Adrenal gland (tissue), 9 donors: ENCODE measurements at regions not wholly inside any gene's neighbourhood (a gene's known extent, or its start where the extent isn't known, plus 50 kb on each side); places are given as distances from the start of the nearest gene placed in this dataset.

Experiments used
- DNase-seq, 7 donors: peaks; one replicate each; pipeline ENCODE4 v3.0.0-alpha.2; 2019 to 2020
- H3K27ac ChIP-seq, 5 donors: fragments of 200-600 bp; sonication (generic) in 4 of 5; 1 replicate in 3 of 5; 2 replicates in 2 of 5; pipeline versions ENCODE4 v1.5.1 to v1.8.0; 2016 to 2020; ENCODE audit warnings: mild to moderate bottlenecking in 1 of 5
- H3K27me3 ChIP-seq: fragments of 200-600 bp; 2 replicates; pipeline ENCODE4 v1.8.0; 2021
- H3K36me3 ChIP-seq, 2 donors: fragments of 200-600 bp; replicated peaks in 1 of 2; 1 replicate in 1 of 2; 2 replicates in 1 of 2; pipeline versions ENCODE4 v1.5.1 to v1.8.0; 2018 to 2022
- H3K4me1 ChIP-seq, 2 donors: fragments of 200-600 bp; replicated peaks in 1 of 2; 1 replicate in 1 of 2; 2 replicates in 1 of 2; pipeline versions ENCODE4 v1.5.1 to v1.8.0; 2018 to 2021
- H3K4me3 ChIP-seq, 4 donors: fragments of 200-600 bp; sonication (generic) in 3 of 4; one replicate each; pipeline ENCODE4 v1.5.1; 2016 to 2018
- H3K9me3 ChIP-seq, 3 donors: fragments of 200-600 bp; sonication (generic) in 1 of 3; replicated peaks in 1 of 3; 1 replicate in 2 of 3; 2 replicates in 1 of 3; pipeline versions ENCODE4 v1.5.1 to v1.8.0; 2016 to 2021
- POLR2A ChIP-seq, 2 donors: fragments of 450-650 bp; IDR thresholded peaks; one replicate each; pipeline ENCODE4 v1.6.1; 2017; ENCODE audit warnings: antibody characterized with exemption in 2 of 2, mild to moderate bottlenecking in 2 of 2, moderate library complexity in 1 of 2
- WGBS, 4 donors: extraction: QIAGEN DNeasy Blood & Tissue Kit in 2 of 4; methylation state at CpG; one replicate each; pipeline versions ENCODE4 v1.1.5 to v1.1.7; 2013 to 2017; 5-methylcytosine and 5-hydroxymethylcytosine counted together
- intact Hi-C, 2 donors: fragments of 100-400 bp; cut with DNase I; formaldehyde crosslinking; loops; one replicate each; pipeline versions ENCODE4 v1.14.1 to v1.15.0; 2022 to 2023
- TF ChIP-seq, protein P1 (sequence below), 6 experiments: fragments of 450-650 bp in 4 of 6; fragments of 200-600 bp in 2 of 6; sonication (generic) in 1 of 6; IDR thresholded peaks; 1 replicate in 5 of 6; 2 replicates in 1 of 6; pipeline versions ENCODE4 v1.5.1 to v1.8.0; 2016 to 2021; ENCODE audit warnings: antibody characterized with exemption in 6 of 6, mild to moderate bottlenecking in 2 of 6, moderate library complexity in 1 of 6
- donor health status: healthy with polysubstance abuse.
- donor health status: Bipolar disorder and iron deficiency.
- donor health status: DM: yes; HTN: yes; CAD: no.
- donor health status: DM: no; HTN: no; CAD: no.
- donor health status: DM: no; HTN: no; CAD: no.

DNA sequence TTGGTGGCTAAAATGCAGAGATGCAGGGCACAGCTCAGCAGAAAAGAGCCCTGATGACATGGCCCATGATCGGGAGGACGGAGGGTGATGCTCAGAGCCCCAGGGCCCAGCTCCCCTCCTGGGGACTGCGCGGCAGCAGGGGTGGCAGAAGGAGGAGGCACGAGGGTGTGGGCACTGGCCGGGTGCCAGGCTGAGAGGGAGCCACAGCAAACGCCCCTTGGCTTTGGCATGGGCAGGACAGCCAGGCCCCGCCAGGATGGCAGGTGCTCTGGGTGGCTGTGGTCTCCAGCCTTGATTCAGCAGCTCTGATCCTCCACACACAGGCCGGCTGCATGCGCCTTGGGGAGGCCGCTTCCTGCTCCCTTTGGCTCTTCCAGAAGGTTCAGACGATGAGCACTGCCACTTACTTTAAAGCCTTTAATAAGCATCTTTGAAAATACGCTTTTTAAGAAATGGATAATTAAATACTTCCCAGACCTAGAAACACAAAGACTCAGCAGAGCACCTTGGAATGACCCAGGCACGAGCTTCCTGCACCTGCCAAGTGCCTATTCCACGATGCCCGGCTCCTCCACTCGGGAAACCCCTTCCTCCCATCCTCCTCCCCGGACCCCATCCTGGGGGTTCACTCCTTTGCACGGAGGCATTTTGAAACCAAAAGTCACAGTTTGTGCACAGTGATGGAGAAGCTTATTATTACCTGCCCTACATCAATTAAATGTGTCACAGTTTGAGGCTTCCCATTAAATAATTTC, 78.5 kb upstream of the SNTG2 start:
- Histone ChIP-seq H3K9me3 (no peaks in the 10 kb centered on the region), H3K36me3 (no peaks in the 10 kb centered on the region), H3K27me3 (no peaks in the 10 kb centered on the region), H3K4me1 (no peaks in the 10 kb centered on the region), H3K4me3 (no peak overlapping the region), H3K27ac (no peak overlapping the region)
- WGBS, 4 donors: 76 to 82% (median 81%) methylated on average over 14 to 19 of the region's 19 CpGs
- intact Hi-C loops: no loop called here
- no peak for DNase-seq
- TF ChIP-seq POLR2A (IDR thresholded peaks at IDR 0.05): no peak
- TF ChIP-seq, protein P1, sequence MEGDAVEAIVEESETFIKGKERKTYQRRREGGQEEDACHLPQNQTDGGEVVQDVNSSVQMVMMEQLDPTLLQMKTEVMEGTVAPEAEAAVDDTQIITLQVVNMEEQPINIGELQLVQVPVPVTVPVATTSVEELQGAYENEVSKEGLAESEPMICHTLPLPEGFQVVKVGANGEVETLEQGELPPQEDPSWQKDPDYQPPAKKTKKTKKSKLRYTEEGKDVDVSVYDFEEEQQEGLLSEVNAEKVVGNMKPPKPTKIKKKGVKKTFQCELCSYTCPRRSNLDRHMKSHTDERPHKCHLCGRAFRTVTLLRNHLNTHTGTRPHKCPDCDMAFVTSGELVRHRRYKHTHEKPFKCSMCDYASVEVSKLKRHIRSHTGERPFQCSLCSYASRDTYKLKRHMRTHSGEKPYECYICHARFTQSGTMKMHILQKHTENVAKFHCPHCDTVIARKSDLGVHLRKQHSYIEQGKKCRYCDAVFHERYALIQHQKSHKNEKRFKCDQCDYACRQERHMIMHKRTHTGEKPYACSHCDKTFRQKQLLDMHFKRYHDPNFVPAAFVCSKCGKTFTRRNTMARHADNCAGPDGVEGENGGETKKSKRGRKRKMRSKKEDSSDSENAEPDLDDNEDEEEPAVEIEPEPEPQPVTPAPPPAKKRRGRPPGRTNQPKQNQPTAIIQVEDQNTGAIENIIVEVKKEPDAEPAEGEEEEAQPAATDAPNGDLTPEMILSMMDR (IDR thresholded peaks at IDR 0.05): no peak

DNA sequence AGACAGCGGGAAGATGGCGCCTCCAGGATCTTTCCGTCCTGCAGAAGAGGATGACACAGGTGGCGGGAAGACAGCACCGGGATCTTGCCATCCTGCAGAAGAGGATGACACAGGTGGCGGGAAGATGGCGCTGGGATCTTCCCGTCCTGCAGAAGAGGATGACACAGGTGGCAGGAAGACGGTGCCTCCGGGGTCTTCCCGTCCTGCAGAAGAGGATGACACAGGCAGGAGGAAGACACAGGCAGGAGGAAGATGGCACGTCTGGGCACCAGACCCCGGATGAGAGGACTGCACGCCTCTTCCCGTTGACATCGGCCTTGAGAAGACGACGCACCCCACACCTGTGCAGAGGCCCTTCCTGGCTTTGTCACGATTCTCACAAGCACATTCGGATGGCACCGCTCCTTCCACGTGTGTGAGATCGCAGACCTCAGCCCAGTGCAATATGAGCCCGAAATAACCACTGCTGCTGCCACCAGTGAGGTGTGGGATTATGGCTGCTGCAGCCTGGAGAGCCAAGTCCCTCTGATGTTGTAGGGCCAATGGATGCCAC, 79.4 kb upstream of the SNTG2 start:
- no peak overlapping the region for H3K4me3 ChIP-seq
- WGBS, 4 donors: 84 to 91% (median 86%) methylated on average over 11 to 24 of the region's 24 CpGs
- DNase-seq: no peak
- H3K36me3 ChIP-seq: no peaks in the 10 kb centered on the region
- H3K4me1 ChIP-seq: no peaks in the 10 kb centered on the region
- H3K27ac ChIP-seq: no peak overlapping the region
- no peaks in the 10 kb centered on the region for H3K9me3 ChIP-seq
- TF ChIP-seq, protein P1 (IDR thresholded peaks at IDR 0.05): no peak
- TF ChIP-seq POLR2A (IDR thresholded peaks at IDR 0.05): no peak
- no peaks in the 10 kb centered on the region for H3K27me3 ChIP-seq
- intact Hi-C loops: no loop called here

DNA sequence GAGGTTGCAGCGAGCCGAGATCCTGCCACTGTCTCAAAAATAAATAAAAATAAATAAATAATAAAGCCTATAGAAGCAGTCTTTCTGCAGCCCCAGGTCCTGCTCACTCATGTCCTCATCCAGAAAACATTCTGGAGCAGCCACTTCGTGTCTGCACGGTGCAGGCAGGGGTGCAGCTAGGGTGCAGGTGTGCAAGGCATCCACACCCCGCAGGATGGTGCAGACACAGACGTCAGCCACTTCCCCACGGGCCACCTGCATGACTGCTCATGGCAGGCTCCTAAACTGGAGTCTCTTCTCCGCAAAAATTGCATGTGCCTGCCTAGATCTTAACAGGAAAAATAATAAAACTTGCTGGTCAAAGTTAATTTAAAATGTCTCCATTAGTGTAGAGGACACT, 80.2 kb upstream of the SNTG2 start:
- Histone ChIP-seq H3K4me1 (no peaks in the 10 kb centered on the region), H3K27me3 (no peaks in the 10 kb centered on the region), H3K9me3 (no peaks in the 10 kb centered on the region), H3K27ac (no peak overlapping the region), H3K36me3 (no peaks in the 10 kb centered on the region), H3K4me3 (no peak overlapping the region)
- no peak for DNase-seq
- 77 to 85% (median 82%) methylated on average over 8 of the region's 8 CpGs for WGBS, 4 donors
- TF ChIP-seq, protein P1 (IDR thresholded peaks at IDR 0.05): no peak
- no peak for TF ChIP-seq POLR2A (IDR thresholded peaks at IDR 0.05)
- intact Hi-C loops: no loop called here

DNA sequence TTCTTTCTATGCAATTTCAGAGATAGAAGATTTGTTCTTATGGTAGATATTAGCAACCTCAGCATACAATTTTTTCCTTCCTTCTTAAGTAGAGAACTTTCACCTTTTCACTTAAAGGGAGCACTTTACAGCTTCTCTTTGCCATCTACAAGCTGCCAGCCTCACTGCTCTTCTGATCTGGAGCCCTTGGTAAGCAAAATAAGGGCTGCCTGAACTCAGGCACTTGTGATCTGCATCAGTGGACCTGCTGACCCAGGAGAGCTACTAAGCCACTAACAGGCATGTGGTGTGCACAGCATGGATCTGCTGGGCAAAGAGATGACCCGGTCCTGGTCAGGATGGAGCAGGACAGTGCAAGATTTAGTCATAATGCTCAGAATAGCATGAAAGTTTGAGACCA, 80.8 kb upstream of the SNTG2 start:
- Histone ChIP-seq H3K9me3 (no peaks in the 10 kb centered on the region), H3K27me3 (no peaks in the 10 kb centered on the region), H3K4me3 (no peak overlapping the region), H3K4me1 (no peaks in the 10 kb centered on the region), H3K36me3 (no peaks in the 10 kb centered on the region), H3K27ac (peak overlapping the region in 1 of 5 donors; percentile 32)
- intact Hi-C loops: no loop called here
- 67 to 87% (median 75%) methylated on average over 1 of the region's 1 CpG for WGBS, 4 donors
- DNase-seq: no peak
- TF ChIP-seq POLR2A (IDR thresholded peaks at IDR 0.05): no peak
- TF ChIP-seq, protein P1 (IDR thresholded peaks at IDR 0.05): no peak
